ENCODE measurements at regions not wholly inside any gene's neighbourhood (a gene's known extent, or its start where the extent isn't known, plus 50 kb on each side); places are given as distances from the start of the nearest gene placed in this dataset.

- TF ChIP-seq TSHZ2 (CRISPR knock-in tag; IDR thresholded peaks at IDR 0.05) (no peak), CREB5 (CRISPR knock-in tag; IDR thresholded peaks at IDR 0.05; ENCODE audit: low read depth) (no peak), PATZ1 (CRISPR knock-in tag; IDR thresholded peaks at IDR 0.05; ENCODE audit: borderline replicate concordance) (no peak), BACH2 (CRISPR knock-in tag; IDR thresholded peaks at IDR 0.05; ENCODE audit: borderline replicate concordance) (no peak), ESRRG (CRISPR knock-in tag; IDR thresholded peaks at IDR 0.05) (no peak), OSR1 (CRISPR knock-in tag; IDR thresholded peaks at IDR 0.05) (no peak), RARB (CRISPR knock-in tag; IDR thresholded peaks at IDR 0.05) (no peak)
Observed at GRCh38 chr21:35163411-35163810, 114.3 kb upstream of the RUNX1 start.

Data from SK-N-SH treated with all-trans-retinoic acid at 6 μM for 48 hours (cell line).